Hepatocyte (in vitro differentiated cells): ENCODE measurements at regions not wholly inside any gene's neighbourhood (a gene's known extent, or its start where the extent isn't known, plus 50 kb on each side); places are given as distances from the start of the nearest gene placed in this dataset.

ENCODE experiments used
- CTCF ChIP-seq: fragments of 200-600 bp; sonication (generic); IDR thresholded peaks from 2 replicates; pipeline ENCODE4 v1.5.1; 2016; ENCODE audit warnings: antibody characterized with exemption, mild to moderate bottlenecking; ENCODE audit not compliant: poor library complexity
- EZH2 ChIP-seq: fragments of 200-600 bp; sonication (generic); IDR thresholded peaks from 2 replicates; pipeline ENCODE4 v1.6.1; 2016; ENCODE audit warnings: antibody characterized with exemption, mild to moderate bottlenecking, borderline replicate concordance
- EZH2phosphoT487 ChIP-seq: fragments of 200-600 bp; sonication (generic); IDR thresholded peaks from one replicate; pipeline ENCODE4 v1.6.1; 2018; ENCODE audit warnings: antibody characterized with exemption, mild to moderate bottlenecking, low read depth, moderate library complexity; ENCODE audit not compliant: unreplicated experiment, severe bottlenecking

DNA sequence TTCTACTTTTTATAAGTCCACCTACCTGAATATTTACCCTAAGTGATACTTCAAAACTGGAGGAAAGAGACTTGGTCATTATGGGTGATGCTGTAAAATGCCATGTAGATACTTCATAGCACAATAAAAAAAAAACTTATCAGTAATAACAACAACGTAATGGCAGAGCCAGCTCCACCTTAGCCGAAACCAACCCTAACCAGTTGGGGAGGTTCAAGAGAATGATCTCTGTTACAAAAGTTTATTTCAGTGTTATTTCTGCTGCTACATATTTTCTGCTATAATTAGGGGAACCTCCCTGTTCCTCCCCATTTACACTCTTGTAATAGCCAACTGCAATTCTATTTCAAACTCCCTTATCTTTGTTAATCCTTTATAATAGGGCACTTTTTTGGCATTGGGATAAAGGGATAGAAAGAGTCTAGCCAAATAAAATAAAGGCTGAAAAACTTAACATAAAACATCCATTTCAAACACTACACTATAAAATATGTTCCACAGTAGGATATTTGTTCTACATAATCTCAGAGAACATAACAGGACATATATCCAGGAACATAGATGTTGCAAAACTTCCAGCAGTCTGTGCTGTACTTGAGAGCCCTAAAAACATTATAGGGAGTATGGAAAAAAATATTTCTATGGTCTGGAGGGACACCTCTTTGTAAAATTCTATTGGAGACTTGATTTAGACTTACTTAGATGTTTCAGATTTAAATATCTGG, 138.7 kb upstream of the POF1B start:
- no peak for TF ChIP-seq CTCF
- TF ChIP-seq EZH2: no peak
- no peak for TF ChIP-seq EZH2phosphoT487
